ENCODE measurements at regions not wholly inside any gene's neighbourhood (a gene's known extent, or its start where the extent isn't known, plus 50 kb on each side); places are given as distances from the start of the nearest gene placed in this dataset.

DNA sequence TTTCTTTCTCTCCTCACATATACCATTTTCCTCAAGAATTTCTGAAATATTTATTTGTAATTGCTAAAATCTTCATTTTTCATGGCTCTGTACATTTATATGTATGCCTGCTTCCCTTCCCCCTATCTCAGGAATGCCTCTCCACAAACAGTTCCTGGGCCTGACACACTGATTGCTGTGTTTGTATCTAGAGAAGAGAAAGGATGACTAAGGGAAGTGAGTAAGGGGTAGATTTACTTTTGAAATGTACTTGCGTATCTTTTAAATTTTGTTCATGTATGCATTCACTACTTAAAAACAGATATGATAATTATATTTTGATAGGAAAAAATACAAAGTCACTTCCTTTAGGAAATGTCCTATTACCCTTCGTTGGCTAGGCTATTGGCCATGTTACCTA, 790.8 kb downstream of the PCDH18 start:
- Histone ChIP-seq H3K9me3 (ENCODE audit: control insufficient read depth, low read depth, low read length) (peaks cover 11% of the 10 kb centered on the region), H3K4me1 (ENCODE audit: control insufficient read depth, low read depth, low read length) (no peaks in the 10 kb centered on the region), H3K27ac (ENCODE audit: low read length) (no peak overlapping the region), H3K9ac (ENCODE audit: low read length) (no peak overlapping the region), H3K4me3 (ENCODE audit: low read length) (no peak overlapping the region), H3K36me3 (ENCODE audit: control insufficient read depth, low read depth, low read length) (no peaks in the 10 kb centered on the region), H3K27me3 (ENCODE audit: control insufficient read depth, insufficient read depth, low read length) (no peaks in the 10 kb centered on the region)

DNA sequence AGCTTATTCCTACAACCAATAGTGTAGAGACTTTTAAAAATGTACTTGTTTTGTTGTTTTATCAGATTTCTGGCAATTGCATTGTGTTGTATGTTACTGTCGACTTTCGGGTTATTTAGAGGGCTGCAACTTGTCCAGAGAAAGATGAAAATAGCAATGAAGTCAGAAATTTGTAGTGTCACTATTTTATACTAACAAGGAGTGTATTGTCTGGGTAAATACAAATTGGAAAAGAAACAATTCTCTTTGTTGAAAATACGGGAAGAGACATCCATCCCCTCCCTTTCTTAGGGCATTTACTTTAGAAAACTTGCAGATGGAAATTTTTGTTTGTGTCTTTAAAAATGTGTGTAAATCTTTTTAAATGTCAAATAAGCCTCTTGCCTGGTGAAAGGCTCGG, 792.0 kb downstream of the PCDH18 start:
- Histone ChIP-seq H3K27ac (ENCODE audit: low read length) (no peak overlapping the region), H3K4me1 (ENCODE audit: control insufficient read depth, low read depth, low read length) (no peaks in the 10 kb centered on the region), H3K27me3 (ENCODE audit: control insufficient read depth, insufficient read depth, low read length) (no peaks in the 10 kb centered on the region), H3K9me3 (ENCODE audit: control insufficient read depth, low read depth, low read length) (peaks cover 11% of the 10 kb centered on the region), H3K9ac (ENCODE audit: low read length) (no peak overlapping the region), H3K4me3 (ENCODE audit: low read length) (no peak overlapping the region), H3K36me3 (ENCODE audit: control insufficient read depth, low read depth, low read length) (no peaks in the 10 kb centered on the region)

DNA sequence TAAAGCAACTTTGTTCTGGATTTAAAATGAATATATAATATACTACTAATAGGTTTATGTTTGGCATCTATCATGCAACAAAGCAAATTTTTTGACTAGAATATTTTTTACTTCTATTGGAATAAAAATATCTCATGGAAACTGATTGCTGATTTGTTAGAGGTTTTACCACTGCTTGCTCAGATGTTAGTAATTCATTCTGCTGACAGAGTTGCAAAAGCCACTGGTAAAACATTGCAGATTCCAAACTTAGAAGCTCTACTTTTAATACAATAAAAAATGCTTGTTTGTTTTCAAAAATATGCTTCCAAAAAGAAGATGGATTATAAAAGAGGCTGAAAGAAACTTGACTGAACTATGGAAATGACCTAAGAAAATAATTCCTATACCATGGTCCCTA, 795.2 kb downstream of the PCDH18 start:
- H3K36me3 ChIP-seq (ENCODE audit: control insufficient read depth, low read depth, low read length), result no peaks in the 10 kb centered on the region
- no peaks in the 10 kb centered on the region for H3K27me3 ChIP-seq (ENCODE audit: control insufficient read depth, insufficient read depth, low read length)
- no peak overlapping the region for H3K27ac ChIP-seq (ENCODE audit: low read length)
- no peaks in the 10 kb centered on the region for H3K4me1 ChIP-seq (ENCODE audit: control insufficient read depth, low read depth, low read length)
- no peak overlapping the region for H3K9ac ChIP-seq (ENCODE audit: low read length)
- H3K4me3 ChIP-seq (ENCODE audit: low read length), result no peak overlapping the region
- no peaks in the 10 kb centered on the region for H3K9me3 ChIP-seq (ENCODE audit: control insufficient read depth, low read depth, low read length)

DNA sequence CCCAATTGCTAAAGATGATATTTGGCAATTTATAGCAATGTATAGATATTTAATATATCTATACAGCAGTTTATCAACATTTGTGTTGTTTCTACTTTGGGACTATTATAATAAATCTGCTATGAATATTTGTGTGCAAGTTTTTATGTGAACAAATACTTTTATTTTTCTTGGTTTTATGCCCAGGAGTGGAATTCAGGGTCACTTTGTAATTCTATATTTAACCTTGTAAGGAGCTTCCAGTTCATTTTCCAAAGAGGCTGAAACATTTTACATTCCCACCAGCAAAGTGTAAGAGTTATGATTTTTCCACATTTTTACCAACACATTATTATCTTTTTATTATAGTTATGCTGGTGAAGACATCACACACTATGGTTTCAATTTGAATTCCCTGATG, 801.3 kb downstream of the PCDH18 start:
- H3K4me3 ChIP-seq (ENCODE audit: low read length), result no peak overlapping the region
- H3K9me3 ChIP-seq (ENCODE audit: control insufficient read depth, low read depth, low read length), result no peaks in the 10 kb centered on the region
- H3K9ac ChIP-seq (ENCODE audit: low read length), result no peak overlapping the region
- H3K27ac ChIP-seq (ENCODE audit: low read length), result no peak overlapping the region
- H3K4me1 ChIP-seq (ENCODE audit: control insufficient read depth, low read depth, low read length), result no peaks in the 10 kb centered on the region
- H3K36me3 ChIP-seq (ENCODE audit: control insufficient read depth, low read depth, low read length), result no peaks in the 10 kb centered on the region
- no peaks in the 10 kb centered on the region for H3K27me3 ChIP-seq (ENCODE audit: control insufficient read depth, insufficient read depth, low read length)

DNA sequence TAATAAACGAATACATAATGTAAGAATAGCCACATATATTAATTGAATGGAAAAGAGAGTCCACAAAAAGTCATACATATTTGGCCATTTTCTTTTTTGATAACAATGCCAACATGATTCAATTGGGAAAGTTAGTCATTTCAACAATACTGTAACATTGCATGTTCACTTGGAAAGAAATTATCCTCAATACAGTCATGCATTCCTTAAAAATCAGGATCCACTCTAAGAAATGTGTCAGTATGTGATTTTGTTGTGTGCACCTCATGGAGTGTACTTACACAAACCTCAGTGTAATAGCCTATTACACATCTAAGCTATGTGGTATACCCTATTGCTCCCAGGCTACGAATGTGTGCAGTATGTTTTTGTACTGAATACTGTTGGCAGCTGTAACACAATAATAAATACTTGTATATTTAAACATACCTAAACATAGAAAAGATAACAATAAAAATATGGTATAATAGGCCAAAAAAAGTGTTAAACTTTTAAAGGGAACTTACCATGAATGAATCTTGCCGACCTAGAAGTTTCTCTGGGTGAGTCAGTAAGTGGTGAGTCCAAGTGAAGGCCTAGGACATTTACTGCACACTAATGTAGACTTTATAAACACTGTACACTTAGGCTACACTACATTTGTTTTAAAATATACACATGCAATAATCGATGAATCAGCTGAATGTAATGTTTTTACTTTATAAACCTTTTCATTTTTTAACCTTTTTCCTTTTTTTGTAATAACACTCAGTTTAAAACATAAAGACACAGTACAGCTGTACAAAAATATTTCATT, 806.8 kb downstream of the PCDH18 start:
- Histone ChIP-seq H3K27me3 (ENCODE audit: control insufficient read depth, insufficient read depth, low read length) (no peaks in the 10 kb centered on the region), H3K27ac (ENCODE audit: low read length) (no peak overlapping the region), H3K9me3 (ENCODE audit: control insufficient read depth, low read depth, low read length) (no peaks in the 10 kb centered on the region), H3K9ac (ENCODE audit: low read length) (no peak overlapping the region), H3K4me1 (ENCODE audit: control insufficient read depth, low read depth, low read length) (no peaks in the 10 kb centered on the region), H3K4me3 (ENCODE audit: low read length) (no peak overlapping the region), H3K36me3 (ENCODE audit: control insufficient read depth, low read depth, low read length) (no peaks in the 10 kb centered on the region)

DNA sequence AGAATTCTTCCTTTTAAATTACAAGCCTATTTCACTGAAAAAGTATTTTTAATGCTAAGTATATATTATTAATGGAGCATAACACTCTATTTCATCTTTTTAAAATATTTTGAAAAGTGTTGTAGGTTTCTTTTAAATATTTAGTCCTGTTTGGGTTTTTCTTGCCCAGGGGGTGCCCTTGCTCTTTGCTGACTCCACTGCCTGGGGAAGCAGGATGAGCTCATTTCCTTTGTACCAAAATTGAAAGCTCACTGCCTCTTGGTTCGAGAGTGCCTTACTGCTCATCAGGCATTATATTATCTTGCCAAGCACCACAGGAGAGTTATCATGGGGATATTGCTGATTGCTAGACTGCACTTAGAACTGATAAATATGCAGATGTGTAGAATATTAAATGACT, 819.2 kb downstream of the PCDH18 start:
- Histone ChIP-seq H3K27ac (ENCODE audit: low read length) (no peak overlapping the region), H3K9me3 (ENCODE audit: control insufficient read depth, low read depth, low read length) (no peaks in the 10 kb centered on the region), H3K4me3 (ENCODE audit: low read length) (no peak overlapping the region), H3K4me1 (ENCODE audit: control insufficient read depth, low read depth, low read length) (no peaks in the 10 kb centered on the region), H3K9ac (ENCODE audit: low read length) (no peak overlapping the region), H3K27me3 (ENCODE audit: control insufficient read depth, insufficient read depth, low read length) (no peaks in the 10 kb centered on the region), H3K36me3 (ENCODE audit: control insufficient read depth, low read depth, low read length) (no peaks in the 10 kb centered on the region)

DNA sequence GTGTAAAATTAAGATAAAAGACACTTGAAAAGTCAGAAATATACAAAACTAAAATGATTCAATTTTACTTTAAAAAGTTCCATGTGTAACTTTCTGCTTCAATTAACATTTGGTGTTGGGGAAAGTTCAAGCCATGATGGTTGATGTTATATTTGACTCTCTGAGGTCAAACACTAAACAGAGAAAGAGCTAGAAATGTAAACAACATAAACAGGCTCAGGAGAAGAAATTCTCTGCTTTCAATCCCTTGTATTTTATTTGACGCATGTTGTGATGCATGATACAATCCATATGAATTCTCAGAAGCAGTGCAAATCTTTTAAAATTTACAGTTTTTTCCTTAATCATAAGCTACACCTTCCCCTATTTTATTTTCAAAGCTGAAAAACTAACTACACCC, 822.4 kb downstream of the PCDH18 start:
- Histone ChIP-seq H3K4me1 (ENCODE audit: control insufficient read depth, low read depth, low read length) (no peaks in the 10 kb centered on the region), H3K27me3 (ENCODE audit: control insufficient read depth, insufficient read depth, low read length) (no peaks in the 10 kb centered on the region)

DNA sequence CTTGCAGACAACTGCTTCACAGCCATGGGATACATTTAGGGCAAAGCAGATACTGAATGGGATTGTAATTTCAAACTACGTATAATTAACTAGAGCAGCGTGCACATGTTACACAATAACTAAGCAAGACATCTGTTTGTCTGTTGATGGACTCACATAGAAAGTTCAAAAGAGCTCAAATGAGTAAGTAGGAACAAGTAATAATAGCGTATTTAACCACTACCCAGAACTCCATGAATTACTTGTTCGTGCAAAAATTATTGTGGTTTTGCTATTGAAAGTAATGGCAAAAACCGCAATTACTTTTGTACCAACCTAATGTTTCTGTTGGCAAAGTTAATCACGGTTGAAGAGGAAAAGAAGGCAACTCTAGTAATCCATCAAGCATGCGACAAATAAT, 825.4 kb downstream of the PCDH18 start:
- no peak overlapping the region for H3K4me3 ChIP-seq (ENCODE audit: low read length)
- H3K9me3 ChIP-seq (ENCODE audit: control insufficient read depth, low read depth, low read length), result no peaks in the 10 kb centered on the region
- no peaks in the 10 kb centered on the region for H3K27me3 ChIP-seq (ENCODE audit: control insufficient read depth, insufficient read depth, low read length)

More for the DNA sequence above, 822.4 kb downstream of the PCDH18 start:
- H3K9me3 ChIP-seq (ENCODE audit: control insufficient read depth, low read depth, low read length), result no peaks in the 10 kb centered on the region
- no peak overlapping the region for H3K4me3 ChIP-seq (ENCODE audit: low read length)
- no peak overlapping the region for H3K27ac ChIP-seq (ENCODE audit: low read length)
- H3K36me3 ChIP-seq (ENCODE audit: control insufficient read depth, low read depth, low read length), result no peaks in the 10 kb centered on the region
- H3K9ac ChIP-seq (ENCODE audit: low read length), result no peak overlapping the region

DNA sequence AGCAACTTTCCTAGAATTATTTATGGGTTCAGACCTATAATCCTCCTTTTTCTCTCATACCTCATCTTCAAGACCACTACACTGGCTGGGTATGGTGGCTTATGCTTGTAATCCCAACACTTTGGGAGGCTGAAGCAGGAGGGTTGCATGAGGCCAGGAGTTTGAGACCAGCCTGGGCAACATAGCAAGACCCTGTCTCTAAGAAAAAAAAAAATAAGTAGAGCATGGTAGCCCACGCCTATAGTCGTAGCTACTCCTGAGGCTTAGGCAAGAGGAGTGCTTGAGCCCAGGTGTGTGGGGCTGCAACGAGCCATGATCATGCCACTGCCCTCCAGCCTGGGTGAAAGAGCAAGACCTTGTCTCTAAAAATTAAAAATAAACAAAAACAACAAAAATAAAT, 832.4 kb downstream of the PCDH18 start:
- Histone ChIP-seq H3K27ac (ENCODE audit: low read length) (no peak overlapping the region), H3K9me3 (ENCODE audit: control insufficient read depth, low read depth, low read length) (no peaks in the 10 kb centered on the region), H3K36me3 (ENCODE audit: control insufficient read depth, low read depth, low read length) (no peaks in the 10 kb centered on the region), H3K27me3 (ENCODE audit: control insufficient read depth, insufficient read depth, low read length) (no peaks in the 10 kb centered on the region), H3K4me1 (ENCODE audit: control insufficient read depth, low read depth, low read length) (no peaks in the 10 kb centered on the region), H3K9ac (ENCODE audit: low read length) (no peak overlapping the region), H3K4me3 (ENCODE audit: low read length) (no peak overlapping the region)

More for the DNA sequence above, 825.4 kb downstream of the PCDH18 start:
- Histone ChIP-seq H3K27ac (ENCODE audit: low read length) (no peak overlapping the region), H3K36me3 (ENCODE audit: control insufficient read depth, low read depth, low read length) (no peaks in the 10 kb centered on the region), H3K4me1 (ENCODE audit: control insufficient read depth, low read depth, low read length) (no peaks in the 10 kb centered on the region), H3K9ac (ENCODE audit: low read length) (no peak overlapping the region)

DNA sequence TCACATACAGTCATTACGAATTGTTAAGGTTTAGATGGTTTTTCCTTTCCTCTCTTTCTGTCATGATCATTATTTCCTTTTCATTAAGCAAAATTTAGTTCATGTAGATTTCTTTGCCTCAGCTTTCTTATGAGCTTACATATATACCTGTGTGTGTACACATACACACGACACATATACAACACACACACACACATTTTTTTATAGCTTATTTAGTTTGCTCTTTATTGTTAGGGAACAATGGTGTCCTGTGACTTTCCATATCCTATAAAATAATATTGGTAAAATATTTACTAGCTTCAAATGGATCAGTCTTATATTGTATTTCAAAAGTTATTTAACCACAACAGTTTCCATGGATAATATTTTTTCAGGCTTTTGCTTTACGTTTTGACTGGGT, 840.7 kb downstream of the PCDH18 start:
- Histone ChIP-seq H3K9me3 (ENCODE audit: control insufficient read depth, low read depth, low read length) (no peaks in the 10 kb centered on the region), H3K27ac (ENCODE audit: low read length) (no peak overlapping the region), H3K9ac (ENCODE audit: low read length) (no peak overlapping the region), H3K4me1 (ENCODE audit: control insufficient read depth, low read depth, low read length) (peaks cover 5% of the 10 kb centered on the region), H3K36me3 (ENCODE audit: control insufficient read depth, low read depth, low read length) (no peaks in the 10 kb centered on the region), H3K27me3 (ENCODE audit: control insufficient read depth, insufficient read depth, low read length) (no peaks in the 10 kb centered on the region), H3K4me3 (ENCODE audit: low read length) (no peak overlapping the region)

DNA sequence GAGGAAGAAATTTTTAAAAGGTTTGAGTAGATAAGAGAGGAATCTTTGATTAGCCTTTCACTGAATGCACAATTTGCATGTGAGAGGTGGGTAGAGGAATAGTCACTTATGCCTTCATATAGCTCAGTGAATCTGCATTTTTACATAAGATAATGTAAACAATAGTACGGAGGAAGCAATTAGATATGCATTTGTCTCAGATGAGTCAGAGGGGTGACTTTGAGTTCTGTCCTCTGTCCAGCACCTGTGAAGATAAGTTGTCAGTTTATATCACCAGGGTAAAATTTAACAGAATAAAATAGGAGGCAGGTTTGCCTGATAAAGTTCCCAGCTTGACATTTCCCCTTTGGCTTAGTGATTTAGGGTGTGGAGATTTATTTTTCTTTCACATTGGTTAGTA, 841.9 kb downstream of the PCDH18 start:
- no peaks in the 10 kb centered on the region for H3K27me3 ChIP-seq (ENCODE audit: control insufficient read depth, insufficient read depth, low read length)
- H3K4me1 ChIP-seq (ENCODE audit: control insufficient read depth, low read depth, low read length), result peaks cover 5% of the 10 kb centered on the region
- no peak overlapping the region for H3K9ac ChIP-seq (ENCODE audit: low read length)
- no peaks in the 10 kb centered on the region for H3K36me3 ChIP-seq (ENCODE audit: control insufficient read depth, low read depth, low read length)
- no peaks in the 10 kb centered on the region for H3K9me3 ChIP-seq (ENCODE audit: control insufficient read depth, low read depth, low read length)
- H3K27ac ChIP-seq (ENCODE audit: low read length), result no peak overlapping the region
- H3K4me3 ChIP-seq (ENCODE audit: low read length), result no peak overlapping the region

DNA sequence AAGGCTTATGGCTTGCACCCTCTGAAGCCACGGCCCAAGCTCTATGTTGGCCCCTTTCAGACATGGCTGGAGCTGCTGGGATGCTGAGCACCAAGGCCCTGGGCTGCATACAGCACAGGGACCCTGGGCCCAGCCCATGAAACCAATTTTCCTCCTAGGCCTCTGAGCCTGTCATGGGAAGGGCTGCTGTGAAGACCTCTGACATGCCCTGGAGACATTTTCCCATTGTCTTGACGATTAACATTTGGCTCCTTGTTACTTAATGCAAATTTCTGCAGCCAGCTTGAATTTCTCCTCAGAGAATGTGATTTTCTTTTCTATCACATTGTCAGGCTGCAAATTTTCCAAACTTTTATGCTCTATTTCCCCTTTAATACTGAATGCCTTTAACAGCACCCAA, 844.7 kb downstream of the PCDH18 start:
- H3K9ac ChIP-seq (ENCODE audit: low read length), result no peak overlapping the region
- no peaks in the 10 kb centered on the region for H3K9me3 ChIP-seq (ENCODE audit: control insufficient read depth, low read depth, low read length)
- H3K4me1 ChIP-seq (ENCODE audit: control insufficient read depth, low read depth, low read length), result peaks cover 5% of the 10 kb centered on the region
- H3K27me3 ChIP-seq (ENCODE audit: control insufficient read depth, insufficient read depth, low read length), result no peaks in the 10 kb centered on the region
- H3K4me3 ChIP-seq (ENCODE audit: low read length), result no peak overlapping the region
- no peaks in the 10 kb centered on the region for H3K36me3 ChIP-seq (ENCODE audit: control insufficient read depth, low read depth, low read length)
- no peak overlapping the region for H3K27ac ChIP-seq (ENCODE audit: low read length)
